HEK293 (cell line): ENCODE measurements at regions not wholly inside any gene's neighbourhood (a gene's known extent, or its start where the extent isn't known, plus 50 kb on each side); places are given as distances from the start of the nearest gene placed in this dataset.

Experiments
- CTCF ChIA-PET: fragments of 350-600 bp; formaldehyde crosslinking; extraction: SDS; loops from one replicate; lab custom pipeline; 2021; ENCODE audit warnings: antibody characterized with exemption; lab: Yijun Ruan, JAX
- POLR2A ChIA-PET: fragments of 300-600 bp; formaldehyde crosslinking; extraction: SDS; loops from one replicate; lab custom pipeline; 2020; ENCODE audit warnings: antibody characterized with exemption, inconsistent platforms; lab: Yijun Ruan, JAX
- H3K27ac ChIP-seq: fragments of 200-500 bp; sonication (Bioruptor generic); 2 replicates; pipeline ENCODE4 v1.5.1; 2014; ENCODE audit warnings: low read depth, low read length, control low read depth, inconsistent platforms; ENCODE audit errors: extremely low read depth
- H3K36me3 ChIP-seq, 2 experiments: fragments of 200-500 bp in 1 of 2; sonication (Bioruptor generic) in 1 of 2; 1 replicate in 1 of 2; 2 replicates in 1 of 2; pipeline ENCODE4 v1.5.1; 2014 to 2017; ENCODE audit warnings: inconsistent platforms in 2 of 2, low read length in 2 of 2; ENCODE audit not compliant: control insufficient read depth in 2 of 2, insufficient read depth in 1 of 2
- H3K4me1 ChIP-seq: fragments of 200-500 bp; sonication (Bioruptor generic); 2 replicates; pipeline ENCODE4 v1.5.1; 2014; ENCODE audit warnings: mild to moderate bottlenecking, low read length, inconsistent platforms; ENCODE audit not compliant: control insufficient read depth, insufficient read depth
- H3K4me3 ChIP-seq: 2 replicates; pipeline ENCODE4 v1.5.1; 2011; ENCODE audit warnings: low read depth, mild to moderate bottlenecking, control low read depth, low read length, moderate library complexity
- H3K9me3 ChIP-seq: fragments of 200-500 bp; sonication (Bioruptor generic); 2 replicates; pipeline ENCODE4 v1.5.1; 2014; ENCODE audit warnings: low read depth, low read length, inconsistent platforms; ENCODE audit not compliant: control insufficient read depth, insufficient read depth
- HOXD13 ChIP-seq: sonication (generic); formaldehyde crosslinking; IDR thresholded peaks from 2 replicates; pipeline ENCODE4 v1.8.0; 2022; ENCODE audit warnings: missing genetic modification reagents, borderline replicate concordance
- KLF16 ChIP-seq: fragments of 450-650 bp; formaldehyde crosslinking; IDR thresholded peaks from 2 replicates; pipeline ENCODE4 v1.5.1; 2017; ENCODE audit warnings: missing biosample characterization, missing genetic modification characterization
- KLF8 ChIP-seq: fragments of 450-650 bp; formaldehyde crosslinking; IDR thresholded peaks from 2 replicates; pipeline ENCODE4 v1.5.1; 2016; ENCODE audit warnings: missing biosample characterization, missing genetic modification characterization
- OSR2 ChIP-seq: fragments of 450-650 bp; formaldehyde crosslinking; IDR thresholded peaks from 2 replicates; pipeline ENCODE4 v1.5.1; 2016; ENCODE audit warnings: missing biosample characterization, missing genetic modification characterization
- RBAK ChIP-seq: fragments of 450-650 bp; formaldehyde crosslinking; IDR thresholded peaks from 2 replicates; pipeline ENCODE4 v1.5.1; 2016; ENCODE audit warnings: missing biosample characterization, missing genetic modification characterization
- SP7 ChIP-seq: fragments of 450-650 bp; formaldehyde crosslinking; IDR thresholded peaks from 2 replicates; pipeline ENCODE4 v1.5.1; 2016; ENCODE audit warnings: missing biosample characterization, missing genetic modification characterization
- YY2 ChIP-seq: fragments of 450-650 bp; formaldehyde crosslinking; IDR thresholded peaks from 2 replicates; pipeline ENCODE4 v1.5.1; 2016; ENCODE audit warnings: missing biosample characterization, missing genetic modification characterization
- ZBTB11 ChIP-seq: fragments of 450-650 bp; formaldehyde crosslinking; conservative IDR thresholded peaks from 2 replicates; pipeline ENCODE4 v1.5.1; 2016; ENCODE audit warnings: low read depth, missing biosample characterization, missing genetic modification characterization
- ZEB2 ChIP-seq: fragments of 450-650 bp; formaldehyde crosslinking; IDR thresholded peaks from 2 replicates; pipeline ENCODE4 v1.5.1; 2016; ENCODE audit warnings: missing biosample characterization, missing genetic modification characterization
- ZNF10 ChIP-seq: fragments of 450-650 bp; formaldehyde crosslinking; IDR thresholded peaks from 2 replicates; pipeline ENCODE4 v1.5.1; 2017; ENCODE audit warnings: missing biosample characterization, missing genetic modification characterization
- ZNF146 ChIP-seq: fragments of 450-650 bp; formaldehyde crosslinking; IDR thresholded peaks from 2 replicates; pipeline ENCODE4 v1.5.1; 2016; ENCODE audit warnings: missing biosample characterization, missing genetic modification characterization
- ZNF2 ChIP-seq: fragments of 450-650 bp; formaldehyde crosslinking; IDR thresholded peaks from 2 replicates; pipeline ENCODE4 v1.5.1; 2016; ENCODE audit warnings: missing biosample characterization, missing genetic modification characterization
- ZNF24 ChIP-seq: fragments of 450-650 bp; formaldehyde crosslinking; IDR thresholded peaks from 2 replicates; pipeline ENCODE4 v1.5.1; 2016; ENCODE audit warnings: missing biosample characterization, missing genetic modification characterization
- ZNF366 ChIP-seq: fragments of 450-650 bp; formaldehyde crosslinking; conservative IDR thresholded peaks from 2 replicates; pipeline ENCODE4 v1.5.1; 2016; ENCODE audit warnings: missing biosample characterization, missing genetic modification characterization
- ZNF394 ChIP-seq: fragments of 450-650 bp; formaldehyde crosslinking; IDR thresholded peaks from 2 replicates; pipeline ENCODE4 v1.5.1; 2016; ENCODE audit warnings: missing biosample characterization, missing genetic modification characterization, mild to moderate bottlenecking, moderate library complexity, borderline replicate concordance
- ZNF398 ChIP-seq: fragments of 450-650 bp; formaldehyde crosslinking; IDR thresholded peaks from 2 replicates; pipeline ENCODE4 v1.5.1; 2017; ENCODE audit warnings: missing biosample characterization, missing genetic modification characterization
- ZNF433 ChIP-seq: fragments of 450-650 bp; formaldehyde crosslinking; IDR thresholded peaks from 2 replicates; pipeline ENCODE4 v1.5.1; 2016; ENCODE audit warnings: missing biosample characterization, missing genetic modification characterization, low read depth
- ZNF449 ChIP-seq: fragments of 450-650 bp; formaldehyde crosslinking; IDR thresholded peaks from 2 replicates; pipeline ENCODE4 v1.5.1; 2017; ENCODE audit warnings: missing biosample characterization, mild to moderate bottlenecking, missing genetic modification characterization, moderate library complexity
- ZNF585B ChIP-seq: fragments of 450-650 bp; formaldehyde crosslinking; IDR thresholded peaks from 2 replicates; pipeline ENCODE4 v1.5.1; 2016; ENCODE audit warnings: missing biosample characterization, missing genetic modification characterization
- ZNF792 ChIP-seq: fragments of 450-650 bp; formaldehyde crosslinking; IDR thresholded peaks from 2 replicates; pipeline ENCODE4 v1.5.1; 2016; ENCODE audit warnings: missing biosample characterization, missing genetic modification characterization
- TF ChIP-seq, protein P1 (sequence below): fragments of 450-650 bp; formaldehyde crosslinking; IDR thresholded peaks from 2 replicates; pipeline ENCODE4 v1.5.1; 2016; ENCODE audit warnings: missing biosample characterization, missing genetic modification characterization, borderline replicate concordance
- TF ChIP-seq, protein P2 (sequence below): fragments of 450-650 bp; formaldehyde crosslinking; IDR thresholded peaks from 2 replicates; pipeline ENCODE4 v1.5.1; 2016; ENCODE audit warnings: missing biosample characterization, missing genetic modification characterization

GRCh38 chr5:24320643-24321042 is 324.1 kb downstream of the CDH10 start:
- CTCF ChIA-PET = no interaction called here
- no peaks in the 10 kb centered on the region for H3K9me3 ChIP-seq
- no peak overlapping the region for H3K4me3 ChIP-seq
- no peak overlapping the region for H3K27ac ChIP-seq
- TF ChIP-seq ZEB2 (tag by site-specific recombination) = no peak
- TF ChIP-seq ZNF433 (tag by site-specific recombination) = no peak
- no peak for TF ChIP-seq ZNF24 (tag by site-specific recombination)
- TF ChIP-seq, protein P1, sequence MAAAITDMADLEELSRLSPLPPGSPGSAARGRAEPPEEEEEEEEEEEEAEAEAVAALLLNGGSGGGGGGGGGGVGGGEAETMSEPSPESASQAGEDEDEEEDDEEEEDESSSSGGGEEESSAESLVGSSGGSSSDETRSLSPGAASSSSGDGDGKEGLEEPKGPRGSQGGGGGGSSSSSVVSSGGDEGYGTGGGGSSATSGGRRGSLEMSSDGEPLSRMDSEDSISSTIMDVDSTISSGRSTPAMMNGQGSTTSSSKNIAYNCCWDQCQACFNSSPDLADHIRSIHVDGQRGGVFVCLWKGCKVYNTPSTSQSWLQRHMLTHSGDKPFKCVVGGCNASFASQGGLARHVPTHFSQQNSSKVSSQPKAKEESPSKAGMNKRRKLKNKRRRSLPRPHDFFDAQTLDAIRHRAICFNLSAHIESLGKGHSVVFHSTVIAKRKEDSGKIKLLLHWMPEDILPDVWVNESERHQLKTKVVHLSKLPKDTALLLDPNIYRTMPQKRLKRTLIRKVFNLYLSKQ (tag by site-specific recombination) = no peak
- TF ChIP-seq ZNF585B (tag by site-specific recombination) = no peak
- no peak for TF ChIP-seq KLF8
- no peak for TF ChIP-seq ZNF394 (tag by site-specific recombination)
- TF ChIP-seq ZNF10 = no peak
- POLR2A ChIA-PET = no interaction called here
- no peaks in the 10 kb centered on the region for H3K36me3 ChIP-seq
- no peaks in the 10 kb centered on the region for H3K4me1 ChIP-seq

DNA sequence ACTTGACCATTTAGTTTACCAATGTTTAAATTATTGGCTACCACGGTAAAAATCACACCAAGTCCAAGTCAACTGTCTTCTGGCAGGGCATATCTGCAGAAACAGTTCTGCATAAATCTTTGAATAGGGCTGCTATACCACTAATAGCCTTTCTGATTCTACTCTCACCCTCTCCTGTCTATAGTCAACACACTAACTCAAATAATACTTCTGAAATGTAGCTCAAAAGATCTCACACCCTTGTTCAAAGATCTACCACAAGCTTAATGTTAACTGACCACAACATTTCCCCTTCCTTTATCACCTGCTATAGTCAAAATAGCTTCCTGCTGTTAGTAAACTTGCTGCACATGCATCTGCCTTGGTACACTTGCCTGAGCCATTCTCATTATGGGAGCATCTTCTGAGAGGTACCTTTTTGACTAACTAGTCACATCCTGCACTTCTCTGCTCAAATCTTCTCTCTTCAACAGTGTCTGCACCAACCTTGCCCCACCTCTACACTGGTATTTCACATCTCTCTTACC is 319.4 kb downstream of the CDH10 start:
- ChIA-PET CTCF (no interaction called here), POLR2A (no interaction called here)
- Histone ChIP-seq H3K4me3 (no peak overlapping the region), H3K36me3 (no peaks in the 10 kb centered on the region), H3K9me3 (no peaks in the 10 kb centered on the region), H3K27ac (no peak overlapping the region), H3K4me1 (no peaks in the 10 kb centered on the region)
- TF ChIP-seq ZNF366 (tag by site-specific recombination) (no peak), KLF16 (no peak), YY2 (tag by site-specific recombination) (no peak), OSR2 (tag by site-specific recombination) (no peak)

DNA sequence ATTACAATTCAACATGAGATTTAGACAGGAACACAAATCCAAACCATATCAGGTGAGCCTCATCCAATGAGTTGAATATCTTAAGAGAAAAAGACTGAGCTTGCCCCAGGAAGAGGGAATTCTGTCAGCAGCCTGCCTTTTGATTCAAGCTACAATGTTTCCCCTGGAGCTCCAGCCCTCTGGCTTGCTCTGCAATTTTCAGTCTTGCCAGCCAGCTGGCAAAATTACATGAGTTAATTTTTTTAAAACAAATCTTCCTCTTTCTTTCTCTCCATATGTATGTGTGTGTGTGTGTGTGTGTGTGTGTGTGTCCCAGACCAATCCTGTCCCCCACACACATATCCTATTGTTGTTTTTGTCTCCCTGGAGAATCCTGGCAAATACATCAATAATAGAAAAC is 313.2 kb downstream of the CDH10 start:
- ChIA-PET POLR2A (no interaction called here), CTCF (no interaction called here)
- H3K4me1 ChIP-seq = no peaks in the 10 kb centered on the region
- H3K4me3 ChIP-seq = no peak overlapping the region
- no peaks in the 10 kb centered on the region for H3K36me3 ChIP-seq
- H3K9me3 ChIP-seq = no peaks in the 10 kb centered on the region
- no peak overlapping the region for H3K27ac ChIP-seq
- TF ChIP-seq ZNF2 (tag by site-specific recombination) (no peak), SP7 (no peak), ZNF433 (tag by site-specific recombination) (no peak), ZNF398 (tag by site-specific recombination) (no peak), HOXD13 (CRISPR knock-in tag) (no peak), ZNF449 (no peak), RBAK (no peak), ZNF146 (tag by site-specific recombination) (no peak), ZNF792 (tag by site-specific recombination) (no peak), ZBTB11 (tag by site-specific recombination) (no peak)
- TF ChIP-seq, protein P2, sequence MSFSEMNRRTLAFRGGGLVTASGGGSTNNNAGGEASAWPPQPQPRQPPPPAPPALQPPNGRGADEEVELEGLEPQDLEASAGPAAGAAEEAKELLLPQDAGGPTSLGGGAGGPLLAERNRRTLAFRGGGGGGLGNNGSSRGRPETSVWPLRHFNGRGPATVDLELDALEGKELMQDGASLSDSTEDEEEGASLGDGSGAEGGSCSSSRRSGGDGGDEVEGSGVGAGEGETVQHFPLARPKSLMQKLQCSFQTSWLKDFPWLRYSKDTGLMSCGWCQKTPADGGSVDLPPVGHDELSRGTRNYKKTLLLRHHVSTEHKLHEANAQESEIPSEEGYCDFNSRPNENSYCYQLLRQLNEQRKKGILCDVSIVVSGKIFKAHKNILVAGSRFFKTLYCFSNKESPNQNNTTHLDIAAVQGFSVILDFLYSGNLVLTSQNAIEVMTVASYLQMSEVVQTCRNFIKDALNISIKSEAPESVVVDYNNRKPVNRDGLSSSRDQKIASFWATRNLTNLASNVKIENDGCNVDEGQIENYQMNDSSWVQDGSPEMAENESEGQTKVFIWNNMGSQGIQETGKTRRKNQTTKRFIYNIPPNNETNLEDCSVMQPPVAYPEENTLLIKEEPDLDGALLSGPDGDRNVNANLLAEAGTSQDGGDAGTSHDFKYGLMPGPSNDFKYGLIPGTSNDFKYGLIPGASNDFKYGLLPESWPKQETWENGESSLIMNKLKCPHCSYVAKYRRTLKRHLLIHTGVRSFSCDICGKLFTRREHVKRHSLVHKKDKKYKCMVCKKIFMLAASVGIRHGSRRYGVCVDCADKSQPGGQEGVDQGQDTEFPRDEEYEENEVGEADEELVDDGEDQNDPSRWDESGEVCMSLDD (tag by site-specific recombination) = no peak
